HepG2 (cell line): ENCODE measurements at regions not wholly inside any gene's neighbourhood (a gene's known extent, or its start where the extent isn't known, plus 50 kb on each side); places are given as distances from the start of the nearest gene placed in this dataset.

ENCODE experiments used
- ATAC-seq: fragments of 200-7000 bp; cut with Tn5 transposase; 3 replicates; pipeline ENCODE4 v1.9.1; 2020; ENCODE audit warnings: mild to moderate bottlenecking, moderate library complexity
- BruUV-seq: library from RNA; stranded (reverse); fragments of 400-500 nt; replicated peaks from 2 replicates; lab custom pipeline; 2021; lab: Mats Ljungman, UMichigan
- CTCF ChIA-PET: fragments of 300-600 bp; formaldehyde crosslinking; extraction: SDS; loops from one replicate; lab custom pipeline; 2021; ENCODE audit warnings: low total read pairs, inconsistent platforms, low intra/inter-chr PET ratio; lab: Yijun Ruan, JAX
- POLR2A ChIA-PET: fragments of 350-600 bp; sonication (Branson Sonifier 250); formaldehyde crosslinking; loops from one replicate; lab custom pipeline; 2020; ENCODE audit warnings: antibody characterized with exemption, inconsistent platforms; lab: Yijun Ruan, JAX
- DNase-seq: peaks from one replicate; pipeline ENCODE4 v3.0.0-alpha.2; 2015; ENCODE audit warnings: low spot score
- FAIRE-seq: peaks from 3 replicates; lab custom pipeline; 2011; peaks lifted over from hg19 to GRCh38; lab: Jason Lieb, UNC
- H2AFZ ChIP-seq: one replicate; pipeline ENCODE4 v1.6.1; 2011; ENCODE audit warnings: low read length, inconsistent platforms
- H3K27ac ChIP-seq: fragments of 300-600 bp; 3 replicates; pipeline ENCODE4 v1.8.0; 2011; ENCODE audit warnings: mixed run types, mild to moderate bottlenecking, mixed read lengths, low read length, inconsistent platforms; ENCODE audit not compliant: insufficient read depth; ENCODE audit errors: extremely low read length
- H3K27me3 ChIP-seq, 2 experiments: fragments of 200-600 bp in 1 of 2; 2 replicates in 1 of 2; 3 replicates in 1 of 2; pipeline versions ENCODE4 v1.6.0 to v1.8.0; 2011; ENCODE audit warnings: low read length in 2 of 2, mild to moderate bottlenecking in 2 of 2, moderate library complexity in 2 of 2, inconsistent platforms in 1 of 2; ENCODE audit not compliant: insufficient read depth in 2 of 2, control insufficient read depth in 1 of 2
- H3K36me3 ChIP-seq, 2 experiments: fragments of 200-600 bp in 1 of 2; replicated peaks in 1 of 2; 2 replicates in 1 of 2; 3 replicates in 1 of 2; pipeline versions ENCODE4 v1.5.1 to v1.8.0; 2011; ENCODE audit warnings: low read length in 2 of 2, inconsistent platforms in 1 of 2; ENCODE audit not compliant: insufficient read depth in 2 of 2, control insufficient read depth in 1 of 2
- H3K4me1 ChIP-seq: 2 replicates; pipeline ENCODE4 v1.5.1; 2012; ENCODE audit warnings: low read length, inconsistent platforms; ENCODE audit not compliant: insufficient read depth
- H3K4me2 ChIP-seq: 2 replicates; pipeline ENCODE4 v1.6.0; 2011; ENCODE audit warnings: low read depth, low read length, inconsistent platforms
- H3K4me3 ChIP-seq, 3 experiments: fragments of 200-600 bp in 1 of 3; sonication (generic), shearing (Covaris generic) in 1 of 3; replicated peaks in 1 of 3; 2 replicates each; pipeline ENCODE4 v1.5.1; 2011 to 2016; ENCODE audit warnings: low read length in 3 of 3, inconsistent platforms in 2 of 3, low read depth in 2 of 3, mild to moderate bottlenecking in 2 of 3, control low read depth in 1 of 3, mixed read lengths in 1 of 3; ENCODE audit not compliant: insufficient read depth in 1 of 3
- H3K79me2 ChIP-seq: one replicate; pipeline ENCODE4 v1.6.1; 2011; ENCODE audit warnings: low read length, inconsistent platforms; ENCODE audit not compliant: insufficient read depth
- H3K9ac ChIP-seq: 2 replicates; pipeline ENCODE4 v1.6.0; 2011; ENCODE audit warnings: mild to moderate bottlenecking, low read depth, low read length, inconsistent platforms; ENCODE audit not compliant: insufficient read depth
- H3K9me3 ChIP-seq: 2 replicates; pipeline ENCODE4 v1.5.1; 2012; ENCODE audit warnings: mild to moderate bottlenecking, low read length
- H4K20me1 ChIP-seq: 2 replicates; pipeline ENCODE4 v1.6.0; 2011; ENCODE audit warnings: inconsistent platforms, mild to moderate bottlenecking, low read length, moderate library complexity; ENCODE audit not compliant: insufficient read depth
- AGO2 ChIP-seq: fragments of 200-400 bp; formaldehyde crosslinking; optimal IDR thresholded peaks from 2 replicates; pipeline ENCODE3; 2017; ENCODE audit warnings: mild to moderate bottlenecking, low read depth, low read length, moderate library complexity
- EHMT2 ChIP-seq: fragments of 200-600 bp; sonication (generic); IDR thresholded peaks from 2 replicates; pipeline ENCODE4 v1.7.0; 2017; ENCODE audit warnings: antibody characterized with exemption, low read depth, low read length, borderline replicate concordance
- HES4 ChIP-seq: sonication (generic); formaldehyde crosslinking; IDR thresholded peaks from 2 replicates; pipeline ENCODE4 v1.9.0; 2021; ENCODE audit warnings: mild to moderate bottlenecking, missing genetic modification reagents, borderline replicate concordance
- HNRNPK ChIP-seq: fragments of 200-400 bp; formaldehyde crosslinking; IDR thresholded peaks from 2 replicates; pipeline ENCODE4 v1.6.1; 2018; ENCODE audit warnings: low read length, low read depth, moderate library complexity, mild to moderate bottlenecking; ENCODE audit not compliant: poor library complexity, severe bottlenecking
- ISL2 ChIP-seq: sonication (generic); formaldehyde crosslinking; IDR thresholded peaks from 2 replicates; pipeline ENCODE4 v1.5.0; 2020; ENCODE audit warnings: missing genetic modification reagents
- JUND ChIP-seq: sonication (generic); formaldehyde crosslinking; IDR thresholded peaks from 2 replicates; pipeline ENCODE4 v1.8.0; 2022; ENCODE audit warnings: mild to moderate bottlenecking, missing genetic modification reagents
- SALL2 ChIP-seq: sonication (generic); formaldehyde crosslinking; IDR thresholded peaks from 2 replicates; pipeline ENCODE4 v1.8.1; 2023; ENCODE audit warnings: mild to moderate bottlenecking, missing genetic modification reagents, inconsistent platforms
- SOX6 ChIP-seq, 2 experiments: fragments of 450-650 bp in 1 of 2; sonication (generic) in 1 of 2; formaldehyde crosslinking in 1 of 2; IDR thresholded peaks; 2 replicates each; pipeline versions ENCODE4 v1.4.0 to v1.6.1; 2017 to 2020; ENCODE audit warnings: antibody characterized with exemption in 1 of 2, mild to moderate bottlenecking in 1 of 2, missing genetic modification reagents in 1 of 2
- TCF12 ChIP-seq, 2 experiments: fragments of 450-650 bp in 1 of 2; sonication (generic) in 1 of 2; formaldehyde crosslinking in 1 of 2; IDR thresholded peaks; 2 replicates each; pipeline versions ENCODE4 v1.6.1 to v1.8.0; 2017 to 2022; ENCODE audit warnings: antibody characterized with exemption in 1 of 2, mild to moderate bottlenecking in 1 of 2, missing genetic modification reagents in 1 of 2, moderate library complexity in 1 of 2
- ZFYVE20 ChIP-seq: sonication (generic); formaldehyde crosslinking; IDR thresholded peaks from 2 replicates; pipeline ENCODE4 v1.8.0; 2023; ENCODE audit warnings: low read depth, mild to moderate bottlenecking, moderate library complexity, missing genetic modification reagents, borderline replicate concordance
- ZNF557 ChIP-seq: sonication (generic); formaldehyde crosslinking; IDR thresholded peaks from 2 replicates; pipeline ENCODE4 v1.4.0; 2020; ENCODE audit warnings: missing genetic modification reagents
- ZSCAN22 ChIP-seq: sonication (generic); formaldehyde crosslinking; IDR thresholded peaks from 2 replicates; pipeline ENCODE4 v1.4.0; 2020; ENCODE audit warnings: mild to moderate bottlenecking, missing genetic modification reagents
- ZSCAN29 ChIP-seq: sonication (generic); formaldehyde crosslinking; conservative IDR thresholded peaks from 2 replicates; pipeline ENCODE4 v1.4.0; 2020; ENCODE audit warnings: mild to moderate bottlenecking, missing genetic modification reagents
- WGBS: methylation state at CpG from one replicate; pipeline ENCODE4 v1.1.6; 2017; ENCODE audit warnings: low lambda C conversion rate; 5-methylcytosine and 5-hydroxymethylcytosine counted together
- in situ Hi-C: cut with HindIII; loops from 2 replicates; pipeline ENCODE4 v1.10.0; 2017; ENCODE audit warnings: low pct_unique_long_range_greater_than_20kb; ENCODE audit not compliant: extremely low pct_ligation_motif_present
- intact Hi-C: fragments of 100-400 bp; cut with micrococcal nuclease; formaldehyde crosslinking; loops from one replicate; pipeline ENCODE4 v1.10.0; 2022; ENCODE audit not compliant: unreplicated experiment
- TF ChIP-seq, protein P1 (sequence below): sonication (generic); formaldehyde crosslinking; conservative IDR thresholded peaks from 2 replicates; pipeline ENCODE4 v1.8.1; 2023; ENCODE audit warnings: missing genetic modification reagents

GRCh38 chr3:153864793-153865192 lies 256.4 kb upstream of the ARHGEF26 start:
- no peak for TF ChIP-seq HES4 (CRISPR knock-in tag)
- no peak for TF ChIP-seq TCF12 (IDR thresholded peaks at IDR 0.05)
- TF ChIP-seq TCF12 (CRISPR knock-in tag; IDR thresholded peaks at IDR 0.05) = no peak
- TF ChIP-seq ZFYVE20 (CRISPR knock-in tag) = no peak
- no peak for TF ChIP-seq JUND (CRISPR knock-in tag)
- H3K9ac ChIP-seq = no peak overlapping the region
- ChIA-PET CTCF (no interaction called here), POLR2A (no interaction called here)
- in situ Hi-C loops = no loop called here
- no peak overlapping the region for H3K27ac ChIP-seq
- no peaks in the 10 kb centered on the region for H4K20me1 ChIP-seq
- DNase-seq (no peak), FAIRE-seq (no peak), ATAC-seq (no peak)
- no peak overlapping the region for H3K4me3 ChIP-seq
- no peaks in the 10 kb centered on the region for H3K36me3 ChIP-seq
- no peaks in the 10 kb centered on the region; a peak in 1 of 5 replicates for H3K27me3 ChIP-seq
- no peak overlapping the region for H3K4me2 ChIP-seq
- H3K79me2 ChIP-seq = no peaks in the 10 kb centered on the region
- H2AFZ ChIP-seq = no peak overlapping the region
- H3K4me1 ChIP-seq = no peaks in the 10 kb centered on the region
- no peaks in the 10 kb centered on the region for H3K9me3 ChIP-seq
- WGBS = no CpG with 5 or more reads among the region's 2 CpGs
- intact Hi-C loops = no loop called here
- BruUV-seq = no TSS peak

DNA sequence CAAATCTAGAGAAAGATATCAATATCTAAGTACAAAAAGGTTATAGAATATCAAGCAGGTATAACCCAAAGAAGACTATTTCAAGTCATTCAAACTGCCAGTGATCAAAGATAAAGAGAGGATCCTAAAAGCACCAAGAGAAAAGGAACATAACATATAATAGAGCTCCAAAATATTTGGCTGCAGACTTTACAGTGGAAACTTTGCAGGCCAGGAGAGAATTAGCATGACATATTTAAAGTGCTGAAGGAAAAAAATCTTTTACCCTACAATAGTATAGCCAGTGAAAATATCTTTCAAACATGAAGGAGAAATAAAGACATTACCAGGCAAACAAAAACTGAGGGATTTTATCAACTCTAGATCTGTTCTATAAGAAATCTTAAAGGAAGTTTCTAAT lies 254.3 kb upstream of the ARHGEF26 start:
- no TSS peak for BruUV-seq
- Histone ChIP-seq H3K4me3 (no peak overlapping the region), H3K27me3 (no peaks in the 10 kb centered on the region; a peak in 1 of 5 replicates), H3K4me2 (no peak overlapping the region), H3K9ac (no peak overlapping the region), H3K9me3 (no peaks in the 10 kb centered on the region; the same call in 1 of the 2 replicates), H2AFZ (no peak overlapping the region), H3K27ac (no peak overlapping the region), H3K4me1 (no peaks in the 10 kb centered on the region), H3K79me2 (no peaks in the 10 kb centered on the region), H4K20me1 (no peaks in the 10 kb centered on the region), H3K36me3 (no peaks in the 10 kb centered on the region)
- intact Hi-C loops = no loop called here
- CTCF ChIA-PET = no interaction called here
- no peak for ATAC-seq
- DNase-seq = no peak
- in situ Hi-C loops = no loop called here
- POLR2A ChIA-PET = no interaction called here
- no peak for FAIRE-seq
- TF ChIP-seq, protein P1, sequence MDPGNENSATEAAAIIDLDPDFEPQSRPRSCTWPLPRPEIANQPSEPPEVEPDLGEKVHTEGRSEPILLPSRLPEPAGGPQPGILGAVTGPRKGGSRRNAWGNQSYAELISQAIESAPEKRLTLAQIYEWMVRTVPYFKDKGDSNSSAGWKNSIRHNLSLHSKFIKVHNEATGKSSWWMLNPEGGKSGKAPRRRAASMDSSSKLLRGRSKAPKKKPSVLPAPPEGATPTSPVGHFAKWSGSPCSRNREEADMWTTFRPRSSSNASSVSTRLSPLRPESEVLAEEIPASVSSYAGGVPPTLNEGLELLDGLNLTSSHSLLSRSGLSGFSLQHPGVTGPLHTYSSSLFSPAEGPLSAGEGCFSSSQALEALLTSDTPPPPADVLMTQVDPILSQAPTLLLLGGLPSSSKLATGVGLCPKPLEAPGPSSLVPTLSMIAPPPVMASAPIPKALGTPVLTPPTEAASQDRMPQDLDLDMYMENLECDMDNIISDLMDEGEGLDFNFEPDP = no peak
- TF ChIP-seq AGO2 = no peak
- no peak for TF ChIP-seq ZNF557 (CRISPR knock-in tag)
- no peak for TF ChIP-seq ISL2
- no peak for TF ChIP-seq SOX6 (IDR thresholded peaks at IDR 0.05)
- no peak for TF ChIP-seq SOX6 (CRISPR knock-in tag; IDR thresholded peaks at IDR 0.05)
- no peak for TF ChIP-seq ZSCAN22 (CRISPR knock-in tag)
- TF ChIP-seq ZSCAN29 (CRISPR knock-in tag) = no peak
- TF ChIP-seq SALL2 (CRISPR knock-in tag) = no peak
- no peak for TF ChIP-seq EHMT2
- no peak for TF ChIP-seq HNRNPK
